ENCODE measurements at regions not wholly inside any gene's neighbourhood (a gene's known extent, or its start where the extent isn't known, plus 50 kb on each side); places are given as distances from the start of the nearest gene placed in this dataset.

GRCh38 chr10:61612450-61612849, 50.3 kb upstream of the CABCOCO1 start:
- TF ChIP-seq CTCF (IDR thresholded peaks at IDR 0.05) (no peak), POLR2A (IDR thresholded peaks at IDR 0.05) (no peak)

Data from uterus (tissue), 2 donors.